ENCODE measurements at regions not wholly inside any gene's neighbourhood (a gene's known extent, or its start where the extent isn't known, plus 50 kb on each side); places are given as distances from the start of the nearest gene placed in this dataset.

DNA sequence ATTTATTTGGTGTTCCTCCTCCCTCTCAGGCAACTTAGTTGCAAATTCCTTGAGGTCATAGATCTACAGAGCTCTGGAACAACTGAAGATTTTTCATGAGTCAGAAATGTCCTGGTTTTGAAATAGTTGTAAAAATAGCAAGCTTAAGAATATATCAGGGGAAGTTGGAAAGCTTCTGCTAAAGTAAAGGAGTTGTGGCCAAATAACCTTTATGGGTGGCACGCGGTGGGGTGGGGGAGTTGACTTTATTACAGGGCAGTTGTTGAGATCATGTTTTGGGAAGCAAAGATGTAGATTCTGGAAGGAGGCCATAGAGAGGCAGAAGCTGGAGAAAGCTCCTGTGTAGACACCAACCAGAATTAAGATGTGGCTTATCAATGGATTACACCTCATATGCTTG is 326.0 kb upstream of the MTPN start:
- TF ChIP-seq, protein P1, sequence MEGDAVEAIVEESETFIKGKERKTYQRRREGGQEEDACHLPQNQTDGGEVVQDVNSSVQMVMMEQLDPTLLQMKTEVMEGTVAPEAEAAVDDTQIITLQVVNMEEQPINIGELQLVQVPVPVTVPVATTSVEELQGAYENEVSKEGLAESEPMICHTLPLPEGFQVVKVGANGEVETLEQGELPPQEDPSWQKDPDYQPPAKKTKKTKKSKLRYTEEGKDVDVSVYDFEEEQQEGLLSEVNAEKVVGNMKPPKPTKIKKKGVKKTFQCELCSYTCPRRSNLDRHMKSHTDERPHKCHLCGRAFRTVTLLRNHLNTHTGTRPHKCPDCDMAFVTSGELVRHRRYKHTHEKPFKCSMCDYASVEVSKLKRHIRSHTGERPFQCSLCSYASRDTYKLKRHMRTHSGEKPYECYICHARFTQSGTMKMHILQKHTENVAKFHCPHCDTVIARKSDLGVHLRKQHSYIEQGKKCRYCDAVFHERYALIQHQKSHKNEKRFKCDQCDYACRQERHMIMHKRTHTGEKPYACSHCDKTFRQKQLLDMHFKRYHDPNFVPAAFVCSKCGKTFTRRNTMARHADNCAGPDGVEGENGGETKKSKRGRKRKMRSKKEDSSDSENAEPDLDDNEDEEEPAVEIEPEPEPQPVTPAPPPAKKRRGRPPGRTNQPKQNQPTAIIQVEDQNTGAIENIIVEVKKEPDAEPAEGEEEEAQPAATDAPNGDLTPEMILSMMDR (IDR thresholded peaks at IDR 0.05) = no peak
- no peak for TF ChIP-seq POLR2A (IDR thresholded peaks at IDR 0.05)
- no peak for TF ChIP-seq EP300 (IDR thresholded peaks at IDR 0.05)
- no peak for TF ChIP-seq POLR2AphosphoS5 (IDR thresholded peaks at IDR 0.05)

Measured in upper lobe of left lung (tissue), 4 donors.